K562 (cell line): ENCODE measurements at regions not wholly inside any gene's neighbourhood (a gene's known extent, or its start where the extent isn't known, plus 50 kb on each side); places are given as distances from the start of the nearest gene placed in this dataset.

Experiments used
- ATAC-seq: fragments of 200-7000 bp; cut with Tn5 transposase; 3 replicates; pipeline ENCODE4 v1.9.1; 2020; ENCODE audit warnings: moderate library complexity
- BruUV-seq: library from RNA; stranded (reverse); fragments of 400-500 nt; replicated peaks from 2 replicates; lab custom pipeline; 2021; lab: Mats Ljungman, UMichigan
- CTCF ChIA-PET: fragments of 300-600 bp; formaldehyde crosslinking; extraction: SDS; loops from one replicate; lab custom pipeline; 2021; ENCODE audit warnings: low intra/inter-chr PET ratio; lab: Yijun Ruan, JAX
- POLR2A ChIA-PET: fragments of 300-600, 350-650 bp; sonication (Branson Sonifier 250); formaldehyde crosslinking; extraction: SDS; loops from one replicate; lab custom pipeline; 2021; ENCODE audit warnings: antibody characterized with exemption, inconsistent platforms; lab: Yijun Ruan, JAX
- DNase-seq, 4 experiments: peaks; one replicate each; pipeline versions ENCODE4 v3.0.0 to v3.0.0-alpha.2; 2011 to 2018; ENCODE audit warnings: low spot score in 3 of 4, mixed read lengths in 3 of 4; ENCODE audit errors: extremely low read depth in 1 of 4
- FAIRE-seq: peaks from 2 replicates; lab custom pipeline; 2011; peaks lifted over from hg19 to GRCh38; lab: Jason Lieb, UNC
- H2AFZ ChIP-seq: 2 replicates; pipeline ENCODE4 v1.6.0; 2011; ENCODE audit warnings: low read depth, low read length, control low read depth, inconsistent platforms
- H3K27ac ChIP-seq: fragments of 200-600 bp; 3 replicates; pipeline ENCODE4 v1.8.0; 2011; ENCODE audit warnings: low read depth, mild to moderate bottlenecking, control low read depth, inconsistent platforms, low read length, moderate library complexity, mixed read lengths; ENCODE audit errors: extremely low read depth
- H3K27me3 ChIP-seq, 2 experiments: fragments of 300-600 bp in 1 of 2; 2 replicates in 1 of 2; 3 replicates in 1 of 2; pipeline versions ENCODE4 v1.6.0 to v1.8.0; 2011; ENCODE audit warnings: inconsistent platforms in 2 of 2, low read length in 2 of 2, mild to moderate bottlenecking in 1 of 2, mixed read lengths in 1 of 2, moderate library complexity in 1 of 2; ENCODE audit not compliant: control insufficient read depth in 2 of 2, insufficient read depth in 2 of 2
- H3K36me3 ChIP-seq: fragments of 300-600 bp; 3 replicates; pipeline ENCODE4 v1.8.0; 2011; ENCODE audit warnings: mild to moderate bottlenecking, low read length, inconsistent platforms; ENCODE audit not compliant: control insufficient read depth, insufficient read depth
- H3K4me1 ChIP-seq, 2 experiments: fragments of 200-600 bp in 1 of 2; replicated peaks in 1 of 2; 2 replicates in 1 of 2; 3 replicates in 1 of 2; pipeline versions ENCODE4 v1.5.1 to v1.8.0; 2011; ENCODE audit warnings: inconsistent platforms in 2 of 2, low read length in 2 of 2, mild to moderate bottlenecking in 1 of 2, mixed read lengths in 1 of 2, moderate library complexity in 1 of 2; ENCODE audit not compliant: control insufficient read depth in 2 of 2, insufficient read depth in 2 of 2
- H3K4me2 ChIP-seq: 2 replicates; pipeline ENCODE4 v1.6.1; 2011; ENCODE audit warnings: low read length, control low read depth, inconsistent platforms, mixed read lengths; ENCODE audit not compliant: insufficient read depth
- H3K4me3 ChIP-seq: fragments of 200-600 bp; sonication (generic), shearing (Covaris generic); 2 replicates; pipeline ENCODE4 v1.5.1; 2016; ENCODE audit warnings: control low read depth, inconsistent platforms
- H3K79me2 ChIP-seq: fragments of 200-600 bp; 3 replicates; pipeline ENCODE4 v1.8.0; 2011; ENCODE audit warnings: low read length, inconsistent platforms; ENCODE audit not compliant: control insufficient read depth, insufficient read depth
- H3K9ac ChIP-seq, 2 experiments: 2 replicates each; pipeline versions ENCODE4 v1.6.0 to v1.6.1; 2011; ENCODE audit warnings: low read depth in 2 of 2, low read length in 2 of 2, control low read depth in 1 of 2, inconsistent platforms in 1 of 2, mild to moderate bottlenecking in 1 of 2, mixed read lengths in 1 of 2; ENCODE audit not compliant: insufficient read depth in 1 of 2
- H3K9me1 ChIP-seq: one replicate; pipeline ENCODE4 v1.6.0; 2011; ENCODE audit warnings: inconsistent platforms, mild to moderate bottlenecking, low read length, moderate library complexity; ENCODE audit not compliant: control insufficient read depth, insufficient read depth
- H3K9me3 ChIP-seq: replicated peaks from 2 replicates; pipeline ENCODE4 v1.5.1; 2011; ENCODE audit warnings: low read depth, low read length, inconsistent platforms; ENCODE audit not compliant: control insufficient read depth, insufficient read depth
- H4K20me1 ChIP-seq: replicated peaks from 2 replicates; pipeline ENCODE4 v1.6.1; 2011; ENCODE audit warnings: low read length, inconsistent platforms, mixed read lengths; ENCODE audit not compliant: control insufficient read depth, insufficient read depth
- CBFA2T2 ChIP-seq: fragments of 450-650 bp; conservative IDR thresholded peaks from 2 replicates; pipeline ENCODE4 v1.6.1; 2017; ENCODE audit warnings: mild to moderate bottlenecking
- CBFA2T3 ChIP-seq: fragments of 450-650 bp; IDR thresholded peaks from 2 replicates; pipeline ENCODE4 v1.6.1; 2017
- E2F3 ChIP-seq: fragments of 250-450 bp; sonication (Bioruptor Pico); IDR thresholded peaks from 2 replicates; pipeline ENCODE4 v1.4.0; 2020; ENCODE audit warnings: mild to moderate bottlenecking
- FIP1L1 ChIP-seq: fragments of 200-400 bp; formaldehyde crosslinking; IDR thresholded peaks from 2 replicates; pipeline ENCODE4 v1.6.1; 2018; ENCODE audit warnings: mild to moderate bottlenecking, low read depth, low read length; ENCODE audit not compliant: poor library complexity, severe bottlenecking
- HMGN3 ChIP-seq: IDR thresholded peaks from 2 replicates; pipeline ENCODE4 v1.6.1; 2011; ENCODE audit warnings: borderline replicate concordance, low read depth, mild to moderate bottlenecking, mixed read lengths, low read length; ENCODE audit not compliant: insufficient read length; ENCODE audit errors: extremely low read depth
- HNRNPUL1 ChIP-seq: fragments of 200-400 bp; formaldehyde crosslinking; IDR thresholded peaks from 2 replicates; pipeline ENCODE4 v1.6.1; 2017; ENCODE audit warnings: low read length
- MED1 ChIP-seq: sonication (generic); formaldehyde crosslinking; IDR thresholded peaks from 2 replicates; pipeline ENCODE4 v1.8.1; 2023; ENCODE audit warnings: missing genetic modification reagents, borderline replicate concordance
- PRPF4 ChIP-seq: fragments of 200-400 bp; formaldehyde crosslinking; IDR thresholded peaks from one replicate; pipeline ENCODE4 v1.6.1; 2017; ENCODE audit warnings: low read length, low read depth, mild to moderate bottlenecking; ENCODE audit not compliant: insufficient read depth, poor library complexity, severe bottlenecking
- RBBP5 ChIP-seq: fragments of 200-600 bp; sonication (generic); IDR thresholded peaks from 2 replicates; pipeline ENCODE4 v1.6.1; 2012; ENCODE audit warnings: borderline replicate concordance, mild to moderate bottlenecking, low read length, control low read depth, inconsistent platforms; ENCODE audit not compliant: insufficient read depth, poor library complexity, severe bottlenecking
- RBM17 ChIP-seq: fragments of 200-400 bp; formaldehyde crosslinking; IDR thresholded peaks from 2 replicates; pipeline ENCODE4 v1.6.1; 2017; ENCODE audit warnings: low read depth, mild to moderate bottlenecking, low read length, borderline replicate concordance
- SRSF1 ChIP-seq: fragments of 200-400 bp; formaldehyde crosslinking; IDR thresholded peaks from 2 replicates; pipeline ENCODE4 v1.6.1; 2017; ENCODE audit warnings: mild to moderate bottlenecking, low read depth, low read length, moderate library complexity
- TFE3 ChIP-seq: fragments of 450-650 bp; formaldehyde crosslinking; IDR thresholded peaks from 2 replicates; pipeline ENCODE4 v1.4.0; 2020; ENCODE audit warnings: mild to moderate bottlenecking, mixed read lengths
- TSC22D4 ChIP-seq: fragments of 450-650 bp; IDR thresholded peaks from 2 replicates; pipeline ENCODE4 v1.6.1; 2016; ENCODE audit warnings: missing genetic modification characterization, missing biosample characterization, control low read depth
- ZBTB17 ChIP-seq: fragments of 450-650 bp; formaldehyde crosslinking; IDR thresholded peaks from 2 replicates; pipeline ENCODE4 v1.4.0; 2020; ENCODE audit warnings: mild to moderate bottlenecking
- ZC3H4 ChIP-seq: sonication (generic); formaldehyde crosslinking; IDR thresholded peaks from 2 replicates; pipeline ENCODE4 v1.9.0; 2021; ENCODE audit warnings: missing genetic modification reagents, borderline replicate concordance
- ZNF41 ChIP-seq: fragments of 250-450 bp; sonication (Bioruptor Pico); conservative IDR thresholded peaks from 2 replicates; pipeline ENCODE4 v1.4.0; 2020; ENCODE audit warnings: mild to moderate bottlenecking
- ZNF431 ChIP-seq: sonication (generic); formaldehyde crosslinking; IDR thresholded peaks from 2 replicates; pipeline ENCODE4 v1.8.0; 2022; ENCODE audit warnings: mild to moderate bottlenecking, missing genetic modification reagents
- ZNF551 ChIP-seq: fragments of 250-450 bp; sonication (Bioruptor Pico); IDR thresholded peaks from 2 replicates; pipeline ENCODE4 v1.5.0; 2021; ENCODE audit warnings: mild to moderate bottlenecking, moderate library complexity
- ZNF589 ChIP-seq: fragments of 200-800 bp; sonication (Bioruptor generic); IDR thresholded peaks from 2 replicates; pipeline ENCODE4 v1.6.1; 2016; ENCODE audit warnings: low read depth, missing genetic modification characterization, missing compliant biosample characterization
- WGBS: fragments of 100-300 bp; shearing (Covaris generic); methylation state at CpG from one replicate; pipeline ENCODE4 v1.1.6; 2016; ENCODE audit warnings: low coverage, mixed read lengths; ENCODE audit not compliant: insufficient coverage; ENCODE audit errors: missing lambda C conversion rate; 5-methylcytosine and 5-hydroxymethylcytosine counted together
- in situ Hi-C: fragments of 300-500 bp; cut with MboI; formaldehyde crosslinking; loops from 4 replicates; pipeline ENCODE4 v1.15.0; 2018; ENCODE audit warnings: inconsistent platforms, mixed read lengths
- intact Hi-C: fragments of 100-400 bp; cut with micrococcal nuclease; formaldehyde crosslinking; loops from 2 replicates; pipeline ENCODE4 v1.14.2; 2022

DNA sequence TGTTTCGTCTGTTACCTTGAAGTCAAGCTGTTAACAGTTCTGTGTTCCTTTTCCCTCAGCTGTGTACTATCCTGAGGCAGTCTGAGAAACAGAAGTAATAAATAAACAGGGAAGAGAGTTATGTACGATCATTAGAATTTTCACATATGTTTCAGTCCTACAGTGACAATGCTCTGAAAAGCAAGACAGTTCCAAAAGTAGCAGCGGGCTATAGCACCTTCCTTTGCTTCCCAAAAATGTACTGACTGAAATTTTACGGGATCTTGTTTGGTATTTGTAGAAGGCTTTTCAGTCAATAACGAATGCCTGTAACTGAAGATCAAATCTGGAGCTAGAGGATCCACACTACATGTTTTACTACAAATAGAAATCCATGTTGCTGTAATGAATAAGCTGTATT, 428.1 kb downstream of the PYDC2 start (continued):
- no peak for TF ChIP-seq FIP1L1
- TF ChIP-seq SRSF1, result no peak
- no peak for TF ChIP-seq PRPF4
- no peak for TF ChIP-seq HNRNPUL1
- no peak for TF ChIP-seq ZNF589 (CRISPR knock-in tag)
- TF ChIP-seq ZNF551 (CRISPR knock-in tag), result no peak
- no peak for TF ChIP-seq RBM17
- no peak for TF ChIP-seq CBFA2T3
- TF ChIP-seq TFE3, result no peak
- no peak for TF ChIP-seq TSC22D4 (tag)
- TF ChIP-seq, all 486 proteins: peak for 0

- intact Hi-C loops, result no loop called here
- DNase-seq (no peak), ATAC-seq (no peak), FAIRE-seq (no peak)
- Histone ChIP-seq H3K9ac (no peak overlapping the region), H3K9me1 (no peaks in the 10 kb centered on the region), H2AFZ (no peak overlapping the region), H3K27me3 (no peaks in the 10 kb centered on the region), H3K9me3 (no peaks in the 10 kb centered on the region), H4K20me1 (no peaks in the 10 kb centered on the region), H3K4me1 (no peaks in the 10 kb centered on the region), H3K4me2 (no peak overlapping the region), H3K27ac (no peak overlapping the region), H3K4me3 (no peak overlapping the region), H3K79me2 (no peaks in the 10 kb centered on the region), H3K36me3 (no peaks in the 10 kb centered on the region)
- POLR2A ChIA-PET, result no interaction called here
- BruUV-seq, result no TSS peak
- 6% methylated on average over 1 of the region's 1 CpG for WGBS
- CTCF ChIA-PET, result no interaction called here
- in situ Hi-C loops, result no loop called here
- TF ChIP-seq HMGN3 (no peak), ZBTB17 (CRISPR knock-in tag) (no peak), ZNF431 (CRISPR knock-in tag) (no peak), ZC3H4 (CRISPR knock-in tag) (no peak), RBM17 (no peak), CBFA2T2 (no peak), RBBP5 (no peak), ZNF41 (CRISPR knock-in tag) (no peak), E2F3 (CRISPR knock-in tag) (no peak), MED1 (CRISPR knock-in tag) (no peak)
Measured at GRCh38 chr3:191889756-191890155, 428.8 kb downstream of the PYDC2 start.
